Endometrium (tissue), 2 donors: ENCODE measurements at regions not wholly inside any gene's neighbourhood (a gene's known extent, or its start where the extent isn't known, plus 50 kb on each side); places are given as distances from the start of the nearest gene placed in this dataset.
A peak's percentile ranks its signal among the peaks of the same experiment; 100 is the strongest.

Source experiments
- FAIRE-seq: peaks from 2 replicates; lab custom pipeline; 2012; peaks lifted over from hg19 to GRCh38; lab: Jason Lieb, UNC
- donor health status: control.
- donor health status: control.

- no peak for FAIRE-seq
Measured at GRCh38 chr15:95290176-95290974, 1040.1 kb upstream of the NR2F2 start.

- FAIRE-seq, result no peak
Measured at GRCh38 chr15:95291898-95292472, 1038.5 kb upstream of the NR2F2 start.

GRCh38 chr15:95292785-95293450, 1037.6 kb upstream of the NR2F2 start:
- no peak for FAIRE-seq

- no peak for FAIRE-seq
Measured at GRCh38 chr15:95293456-95294031, 1037.0 kb upstream of the NR2F2 start.

GRCh38 chr15:95295363-95295762, 1035.1 kb upstream of the NR2F2 start:
- FAIRE-seq, result no peak

GRCh38 chr15:95295896-95296625, 1034.4 kb upstream of the NR2F2 start:
- FAIRE-seq, result no peak

- no peak for FAIRE-seq
Measured at GRCh38 chr15:95296643-95297042, 1033.9 kb upstream of the NR2F2 start.

- no peak for FAIRE-seq
Measured at GRCh38 chr15:95298729-95299128, 1031.8 kb upstream of the NR2F2 start.

GRCh38 chr15:95300958-95301357, 1029.5 kb upstream of the NR2F2 start:
- FAIRE-seq, result no peak

GRCh38 chr15:95302206-95302605, 1028.3 kb upstream of the NR2F2 start:
- no peak for FAIRE-seq

- FAIRE-seq, result no peak
Measured at GRCh38 chr15:95302809-95303208, 1027.7 kb upstream of the NR2F2 start.

- no peak for FAIRE-seq
Measured at GRCh38 chr15:95303713-95304112, 1026.8 kb upstream of the NR2F2 start.

GRCh38 chr15:95304151-95304946, 1026.2 kb upstream of the NR2F2 start:
- FAIRE-seq, result peak; percentile 97

- no peak for FAIRE-seq
Measured at GRCh38 chr15:95304947-95305400, 1025.5 kb upstream of the NR2F2 start.

- no peak for FAIRE-seq
Measured at GRCh38 chr15:95307115-95307514, 1023.4 kb upstream of the NR2F2 start.

- FAIRE-seq, result no peak
Measured at GRCh38 chr15:95319242-95319641, 1011.3 kb upstream of the NR2F2 start.

- no peak for FAIRE-seq
Measured at GRCh38 chr15:95323796-95324195, 1006.7 kb upstream of the NR2F2 start.

GRCh38 chr15:95324656-95325055, 1005.8 kb upstream of the NR2F2 start:
- no peak for FAIRE-seq

GRCh38 chr15:95325763-95326404, 1004.6 kb upstream of the NR2F2 start:
- peak; percentile 98 for FAIRE-seq

GRCh38 chr15:95326431-95327182, 1003.9 kb upstream of the NR2F2 start:
- FAIRE-seq, result no peak
